Right lobe of liver (tissue), 6 donors: ENCODE measurements at regions not wholly inside any gene's neighbourhood (a gene's known extent, or its start where the extent isn't known, plus 50 kb on each side); places are given as distances from the start of the nearest gene placed in this dataset.

Experiments
- ATAC-seq, 4 donors: fragments of 200-7000 bp; cut with Tn5 transposase; one replicate each; pipeline ENCODE4 v1.9.1; 2020; ENCODE audit warnings: mild to moderate bottlenecking in 4 of 4, moderate library complexity in 4 of 4
- DNase-seq, 3 donors: peaks; one replicate each; pipeline ENCODE4 v3.0.0-alpha.2; 2020
- H3K27ac ChIP-seq, 3 donors: fragments of 200-600 bp; one replicate each; pipeline ENCODE4 v1.8.0; 2022
- H3K27me3 ChIP-seq, 2 donors: fragments of 200-600 bp; one replicate each; pipeline ENCODE4 v1.8.0; 2022
- H3K36me3 ChIP-seq, 4 donors: fragments of 200-600 bp; sonication (generic) in 1 of 4; one replicate each; pipeline versions ENCODE4 v1.5.1 to v1.8.0; 2017 to 2022; ENCODE audit warnings: control low read depth in 1 of 4
- H3K4me1 ChIP-seq, 4 donors: fragments of 200-600 bp; sonication (generic) in 1 of 4; one replicate each; pipeline versions ENCODE4 v1.5.1 to v1.8.0; 2017 to 2022; ENCODE audit warnings: control low read depth in 1 of 4
- H3K4me3 ChIP-seq, 3 donors: fragments of 200-600 bp; one replicate each; pipeline ENCODE4 v1.8.0; 2022
- H3K9me3 ChIP-seq, 4 donors: fragments of 200-600 bp; sonication (generic) in 1 of 4; one replicate each; pipeline versions ENCODE4 v1.5.1 to v1.8.0; 2017 to 2022; ENCODE audit warnings: control low read depth in 1 of 4
- POLR2A ChIP-seq: fragments of 450-650 bp; IDR thresholded peaks from one replicate; pipeline ENCODE4 v1.6.1; 2017; ENCODE audit warnings: antibody characterized with exemption, mild to moderate bottlenecking
- WGBS: methylation state at CpG from one replicate; pipeline ENCODE4 v1.1.6; 2018; ENCODE audit warnings: low coverage, low lambda C conversion rate; ENCODE audit not compliant: insufficient coverage; ENCODE audit errors: missing lambda C conversion rate; 5-methylcytosine and 5-hydroxymethylcytosine counted together
- intact Hi-C, 2 donors: fragments of 100-400 bp; cut with DNase I; formaldehyde crosslinking; loops; one replicate each; pipeline versions ENCODE4 v1.11.2 to v1.14.1; 2022
- TF ChIP-seq, protein P1 (sequence below), 4 donors: fragments of 200-600 bp in 3 of 4; fragments of 450-650 bp in 1 of 4; IDR thresholded peaks; one replicate each; pipeline versions ENCODE4 v1.5.1 to v1.8.0; 2016 to 2022; ENCODE audit warnings: antibody characterized with exemption in 4 of 4, mild to moderate bottlenecking in 2 of 4
- donor health status: DM: no; HTN: yes; CAD: no.
- donor health status: DM: no; HTN: no; CAD: no.
- donor health status: DM: no; HTN: no; CAD: no.
- donor health status: DM: no; HTN: yes; CAD: no.
- donor health status: DM: no; HTN: yes; CAD: no.

DNA sequence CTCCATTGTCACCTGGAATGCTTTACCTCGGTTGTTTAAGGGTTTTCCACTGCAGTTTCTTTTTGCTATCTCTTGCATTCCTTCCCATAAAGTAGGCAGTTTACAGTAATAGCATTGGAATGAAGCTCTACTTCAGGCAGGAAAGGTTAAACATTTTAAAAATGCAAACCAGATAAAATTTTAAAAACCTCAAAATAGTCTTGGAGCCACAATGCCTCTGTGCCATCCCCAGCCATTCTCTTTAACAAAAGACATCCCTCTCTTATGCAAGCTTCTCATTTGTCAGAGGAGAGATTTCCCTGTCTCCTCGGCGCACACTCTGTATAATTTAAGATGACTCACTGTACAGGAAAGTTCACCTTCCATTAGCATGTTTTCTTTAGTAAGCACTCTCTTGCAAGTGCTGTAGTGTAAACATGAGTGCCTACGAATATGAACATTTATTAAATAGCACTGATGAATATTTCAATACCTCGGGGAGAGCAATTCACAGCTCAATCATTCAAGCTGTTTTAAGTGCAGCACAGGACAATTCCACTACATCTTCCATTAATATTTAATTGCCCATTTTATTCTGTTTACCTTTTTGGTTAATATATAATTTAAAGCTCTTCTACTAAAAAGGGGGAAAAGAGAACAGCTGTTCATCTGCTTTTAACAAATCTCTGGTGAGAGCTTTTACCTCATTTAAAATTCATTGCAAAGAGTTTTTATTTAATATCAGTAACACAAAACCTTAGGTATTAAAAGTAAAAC lies 343.6 kb downstream of the SPATA31D1 start:
- Histone ChIP-seq H3K27ac (peak overlapping the region in 1 of 3 donors; percentile 37), H3K36me3 (no peaks in the 10 kb centered on the region), H3K4me1 (peaks cover 0 to 13% (median 4%) of the 10 kb centered on the region in 4 donors), H3K27me3 (no peaks in the 10 kb centered on the region), H3K4me3 (peak overlapping the region in 2 of 3 donors; percentile 19 to 30), H3K9me3 (no peaks in the 10 kb centered on the region)
- ATAC-seq (peak; percentile 79 to 96 (median 86)), DNase-seq (no peak)
- intact Hi-C loops, result no loop called here
- TF ChIP-seq, protein P1, sequence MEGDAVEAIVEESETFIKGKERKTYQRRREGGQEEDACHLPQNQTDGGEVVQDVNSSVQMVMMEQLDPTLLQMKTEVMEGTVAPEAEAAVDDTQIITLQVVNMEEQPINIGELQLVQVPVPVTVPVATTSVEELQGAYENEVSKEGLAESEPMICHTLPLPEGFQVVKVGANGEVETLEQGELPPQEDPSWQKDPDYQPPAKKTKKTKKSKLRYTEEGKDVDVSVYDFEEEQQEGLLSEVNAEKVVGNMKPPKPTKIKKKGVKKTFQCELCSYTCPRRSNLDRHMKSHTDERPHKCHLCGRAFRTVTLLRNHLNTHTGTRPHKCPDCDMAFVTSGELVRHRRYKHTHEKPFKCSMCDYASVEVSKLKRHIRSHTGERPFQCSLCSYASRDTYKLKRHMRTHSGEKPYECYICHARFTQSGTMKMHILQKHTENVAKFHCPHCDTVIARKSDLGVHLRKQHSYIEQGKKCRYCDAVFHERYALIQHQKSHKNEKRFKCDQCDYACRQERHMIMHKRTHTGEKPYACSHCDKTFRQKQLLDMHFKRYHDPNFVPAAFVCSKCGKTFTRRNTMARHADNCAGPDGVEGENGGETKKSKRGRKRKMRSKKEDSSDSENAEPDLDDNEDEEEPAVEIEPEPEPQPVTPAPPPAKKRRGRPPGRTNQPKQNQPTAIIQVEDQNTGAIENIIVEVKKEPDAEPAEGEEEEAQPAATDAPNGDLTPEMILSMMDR (IDR thresholded peaks at IDR 0.05), result no peak
- TF ChIP-seq POLR2A, result no peak
- WGBS, result 28% methylated on average over 5 of the region's 5 CpGs

- Histone ChIP-seq H3K4me1 (peaks cover 0 to 13% (median 4%) of the 10 kb centered on the region in 4 donors), H3K27me3 (no peaks in the 10 kb centered on the region), H3K9me3 (no peaks in the 10 kb centered on the region), H3K4me3 (no peak overlapping the region), H3K36me3 (no peaks in the 10 kb centered on the region), H3K27ac (peak overlapping the region in 1 of 3 donors; percentile 37)
- WGBS, result 69% methylated on average over 6 of the region's 6 CpGs
- intact Hi-C loops, result no loop called here
- no peak for DNase-seq
- TF ChIP-seq, protein P1 (IDR thresholded peaks at IDR 0.05), result no peak
- TF ChIP-seq POLR2A, result no peak
- peak in 3 of 4 donors; percentile 28 to 51 (median 40) for ATAC-seq
These were observed 344.2 kb downstream of the SPATA31D1 start for GRCh38 chr9:82332774-82333152.

- H3K4me1 ChIP-seq, result peaks cover 0 to 13% (median 4%) of the 10 kb centered on the region in 4 donors
- no peak for TF ChIP-seq POLR2A
- TF ChIP-seq, protein P1 (IDR thresholded peaks at IDR 0.05), result no peak
- no peak overlapping the region for H3K4me3 ChIP-seq
- H3K36me3 ChIP-seq, result no peaks in the 10 kb centered on the region
- H3K27me3 ChIP-seq, result no peaks in the 10 kb centered on the region
- H3K27ac ChIP-seq, result no peak overlapping the region
- ATAC-seq (no peak), DNase-seq (no peak)
- WGBS, result 90% methylated on average over 2 of the region's 2 CpGs
- no peaks in the 10 kb centered on the region for H3K9me3 ChIP-seq
- intact Hi-C loops, result no loop called here
These were observed 345.1 kb downstream of the SPATA31D1 start for GRCh38 chr9:82333671-82334070.

GRCh38 chr9:82334286-82334685 lies 345.7 kb downstream of the SPATA31D1 start:
- ATAC-seq, result no peak
- intact Hi-C loops, result no loop called here

GRCh38 chr9:82337351-82337750 lies 348.8 kb downstream of the SPATA31D1 start:
- Histone ChIP-seq H3K4me1 (peaks cover 0 to 6% (median under 1%) of the 10 kb centered on the region in 4 donors), H3K36me3 (no peaks in the 10 kb centered on the region), H3K9me3 (no peaks in the 10 kb centered on the region), H3K4me3 (no peak overlapping the region), H3K27ac (no peak overlapping the region), H3K27me3 (no peaks in the 10 kb centered on the region)
- no peak for DNase-seq
- TF ChIP-seq, protein P1 (IDR thresholded peaks at IDR 0.05), result no peak
- no peak for TF ChIP-seq POLR2A
- intact Hi-C loops, result no loop called here
- ATAC-seq, result no peak

More at GRCh38 chr9:82334286-82334685, 345.7 kb downstream of the SPATA31D1 start:
- H3K4me3 ChIP-seq, result no peak overlapping the region
- no peak for DNase-seq
- H3K27ac ChIP-seq, result no peak overlapping the region
- H3K36me3 ChIP-seq, result no peaks in the 10 kb centered on the region
- H3K9me3 ChIP-seq, result no peaks in the 10 kb centered on the region
- TF ChIP-seq POLR2A, result no peak
- peaks cover 0 to 13% (median 4%) of the 10 kb centered on the region in 4 donors for H3K4me1 ChIP-seq
- no peaks in the 10 kb centered on the region for H3K27me3 ChIP-seq
